Neutrophil (primary cell): ENCODE measurements at regions not wholly inside any gene's neighbourhood (a gene's known extent, or its start where the extent isn't known, plus 50 kb on each side); places are given as distances from the start of the nearest gene placed in this dataset.

Source experiments
- H3K27ac ChIP-seq: fragments of 200-600 bp; sonication (generic); 2 replicates; pipeline ENCODE4 v1.5.1; 2016; ENCODE audit warnings: mild to moderate bottlenecking, moderate library complexity
- H3K27me3 ChIP-seq: fragments of 200-600 bp; sonication (generic); 2 replicates; pipeline ENCODE4 v1.6.0; 2016; ENCODE audit warnings: mild to moderate bottlenecking
- H3K36me3 ChIP-seq: fragments of 200-600 bp; sonication (generic); 2 replicates; pipeline ENCODE4 v1.5.1; 2017
- H3K4me1 ChIP-seq, 2 experiments: fragments of 200-600 bp in 1 of 2; sonication (generic) in 1 of 2; 1 replicate in 1 of 2; 2 replicates in 1 of 2; pipeline versions ENCODE4 v1.5.1 to v1.6.1; 2013 to 2016; ENCODE audit warnings: low read depth in 1 of 2, low read length in 1 of 2, mild to moderate bottlenecking in 1 of 2, moderate library complexity in 1 of 2; ENCODE audit not compliant: control insufficient read depth in 1 of 2, insufficient read depth in 1 of 2
- H3K4me3 ChIP-seq, 2 experiments: fragments of 200-600 bp in 1 of 2; sonication (generic) in 1 of 2; 1 replicate in 1 of 2; 2 replicates in 1 of 2; pipeline ENCODE4 v1.5.1; 2013 to 2016; ENCODE audit warnings: low read depth in 1 of 2, low read length in 1 of 2, mild to moderate bottlenecking in 1 of 2, moderate library complexity in 1 of 2
- H3K9me3 ChIP-seq: fragments of 200-600 bp; sonication (generic); 2 replicates; pipeline ENCODE4 v1.5.1; 2016
- CTCF ChIP-seq: fragments of 200-600 bp; sonication (generic); IDR thresholded peaks from 2 replicates; pipeline ENCODE4 v1.5.1; 2016; ENCODE audit warnings: antibody characterized with exemption

- H3K4me3 ChIP-seq, result no peak overlapping the region
- H3K4me1 ChIP-seq, result peaks cover 50 to 60% of the 10 kb centered on the region in 2 experiments
- H3K27me3 ChIP-seq, result no peaks in the 10 kb centered on the region
- H3K9me3 ChIP-seq, result no peaks in the 10 kb centered on the region
- H3K27ac ChIP-seq, result no peak overlapping the region
- H3K36me3 ChIP-seq, result no peaks in the 10 kb centered on the region
- TF ChIP-seq CTCF, result no peak
These were observed 143.0 kb upstream of the TNFAIP3 start for GRCh38 chr6:137724018-137724403.

- no peak for TF ChIP-seq CTCF
- Histone ChIP-seq H3K9me3 (no peaks in the 10 kb centered on the region), H3K36me3 (no peaks in the 10 kb centered on the region), H3K4me3 (no peak overlapping the region), H3K27me3 (no peaks in the 10 kb centered on the region), H3K27ac (peak overlapping the region; percentile 32), H3K4me1 (peaks cover 49 to 53% of the 10 kb centered on the region in 2 experiments)
These were observed 142.4 kb upstream of the TNFAIP3 start for GRCh38 chr6:137724495-137725211.

GRCh38 chr6:137725949-137726348 is 141.1 kb upstream of the TNFAIP3 start:
- no peak for TF ChIP-seq CTCF
- H3K27me3 ChIP-seq, result no peaks in the 10 kb centered on the region
- no peaks in the 10 kb centered on the region for H3K36me3 ChIP-seq
- H3K27ac ChIP-seq, result no peak overlapping the region
- no peak overlapping the region for H3K4me3 ChIP-seq
- peaks cover 36 to 41% of the 10 kb centered on the region in 2 experiments for H3K4me1 ChIP-seq
- H3K9me3 ChIP-seq, result no peaks in the 10 kb centered on the region

- H3K27me3 ChIP-seq, result no peaks in the 10 kb centered on the region
- no peaks in the 10 kb centered on the region for H3K36me3 ChIP-seq
- H3K4me3 ChIP-seq, result no peak overlapping the region
- no peaks in the 10 kb centered on the region for H3K9me3 ChIP-seq
- H3K27ac ChIP-seq, result no peak overlapping the region
- peaks cover 33 to 41% of the 10 kb centered on the region in 2 experiments for H3K4me1 ChIP-seq
- no peak for TF ChIP-seq CTCF
These were observed 140.5 kb upstream of the TNFAIP3 start for GRCh38 chr6:137726582-137726981.

GRCh38 chr6:137727216-137727765 is 139.8 kb upstream of the TNFAIP3 start:
- Histone ChIP-seq H3K36me3 (no peaks in the 10 kb centered on the region), H3K9me3 (no peaks in the 10 kb centered on the region), H3K4me3 (no peak overlapping the region), H3K4me1 (peaks cover 36 to 43% of the 10 kb centered on the region in 2 experiments), H3K27ac (no peak overlapping the region), H3K27me3 (no peaks in the 10 kb centered on the region)
- TF ChIP-seq CTCF, result no peak
